AG09319 (cell line): ENCODE measurements at regions not wholly inside any gene's neighbourhood (a gene's known extent, or its start where the extent isn't known, plus 50 kb on each side); places are given as distances from the start of the nearest gene placed in this dataset.

ENCODE experiments used
- DNase-seq: peaks from one replicate; pipeline ENCODE4 v3.0.0-alpha.2; 2010; ENCODE audit warnings: low read depth; ENCODE audit errors: extremely low read depth
- CTCF ChIP-seq: IDR thresholded peaks from 2 replicates; pipeline ENCODE4 v1.5.1; 2011; ENCODE audit warnings: low read depth, mild to moderate bottlenecking, inconsistent platforms, low read length, moderate library complexity

- no peak for TF ChIP-seq CTCF
- DNase-seq, result no peak
These were observed 253.1 kb downstream of the SH3BP4 start for GRCh38 chr2:235204948-235205347.

GRCh38 chr2:235206399-235206798 is 254.6 kb downstream of the SH3BP4 start:
- no peak for DNase-seq
- no peak for TF ChIP-seq CTCF

- TF ChIP-seq CTCF, result no peak
- DNase-seq, result no peak
These were observed 255.3 kb downstream of the SH3BP4 start for GRCh38 chr2:235206980-235207579.

GRCh38 chr2:235211056-235211455 is 259.2 kb downstream of the SH3BP4 start:
- DNase-seq, result no peak
- no peak for TF ChIP-seq CTCF

- TF ChIP-seq CTCF, result no peak
- no peak for DNase-seq
These were observed 260.8 kb downstream of the SH3BP4 start for GRCh38 chr2:235212501-235213158.

GRCh38 chr2:235215248-235215647 is 263.4 kb downstream of the SH3BP4 start:
- no peak for TF ChIP-seq CTCF

GRCh38 chr2:235216901-235217300 is 265.1 kb downstream of the SH3BP4 start:
- DNase-seq, result no peak
- no peak for TF ChIP-seq CTCF

More at GRCh38 chr2:235215248-235215647, 263.4 kb downstream of the SH3BP4 start:
- DNase-seq, result no peak
